Medulla oblongata (tissue), 1 donor: ENCODE measurements at regions not wholly inside any gene's neighbourhood (a gene's known extent, or its start where the extent isn't known, plus 50 kb on each side); places are given as distances from the start of the nearest gene placed in this dataset.

Source experiments
- DNase-seq: peaks from one replicate; pipeline ENCODE4 v3.0.0-alpha.2; 2015; ENCODE audit errors: extremely low spot score

DNA sequence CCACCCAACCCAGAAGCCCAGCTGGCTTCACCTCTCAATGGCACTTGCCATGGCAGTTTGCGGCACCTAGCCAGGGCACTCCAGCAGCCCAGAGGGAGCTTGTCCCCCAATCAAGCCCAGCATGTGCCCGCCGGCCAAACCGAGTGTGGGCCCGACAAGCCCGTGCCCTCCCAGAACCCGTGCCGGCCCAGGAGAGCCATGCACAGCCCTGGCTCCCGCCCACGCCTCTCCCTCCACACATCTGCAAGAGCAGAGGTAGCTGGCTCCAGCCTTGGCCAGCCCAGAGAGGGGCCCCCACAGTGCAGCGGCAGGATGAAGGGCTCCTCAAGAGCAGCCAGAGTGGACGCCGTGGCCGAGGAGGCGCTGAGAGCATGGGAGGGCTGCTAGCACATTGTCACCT is 2278.0 kb upstream of the PCDH20 start:
- DNase-seq: no peak

DNA sequence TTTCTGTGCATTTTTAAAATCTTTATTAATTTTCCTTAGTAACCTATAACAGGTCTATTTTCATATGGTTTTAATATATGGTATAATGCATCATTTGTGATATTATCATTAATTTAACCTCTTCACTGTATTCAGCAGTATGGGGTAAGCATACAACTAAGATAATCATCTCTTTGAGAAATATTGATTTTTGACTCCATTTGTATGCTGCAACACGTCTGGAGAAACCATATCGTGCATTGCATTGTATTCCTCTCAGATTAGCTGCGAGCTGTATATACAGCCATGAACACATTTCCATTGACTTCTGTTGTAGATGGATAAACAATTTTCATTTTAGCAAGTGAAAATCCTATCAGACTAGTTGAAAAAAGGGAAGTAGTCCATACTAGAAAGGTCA is 2275.8 kb upstream of the PCDH20 start:
- no peak for DNase-seq

DNA sequence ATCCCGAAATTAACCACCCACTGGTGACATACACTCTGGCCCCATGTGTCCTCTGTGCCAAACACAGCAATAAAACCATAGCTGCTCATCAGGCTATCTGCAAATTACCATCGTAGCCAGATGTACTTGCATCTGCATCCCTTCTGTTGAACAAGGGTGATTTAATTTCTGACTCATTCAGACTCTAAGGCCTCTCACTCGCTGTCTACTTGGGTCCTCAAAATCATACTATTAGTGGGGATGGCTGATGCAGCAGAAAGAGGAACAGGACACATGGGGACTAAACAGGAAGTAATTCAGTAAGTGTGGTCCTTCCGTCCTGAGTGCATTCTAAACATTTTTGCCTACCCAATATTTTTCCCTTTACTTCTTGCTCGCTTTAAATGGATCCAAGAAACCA is 2275.0 kb upstream of the PCDH20 start:
- no peak for DNase-seq

DNA sequence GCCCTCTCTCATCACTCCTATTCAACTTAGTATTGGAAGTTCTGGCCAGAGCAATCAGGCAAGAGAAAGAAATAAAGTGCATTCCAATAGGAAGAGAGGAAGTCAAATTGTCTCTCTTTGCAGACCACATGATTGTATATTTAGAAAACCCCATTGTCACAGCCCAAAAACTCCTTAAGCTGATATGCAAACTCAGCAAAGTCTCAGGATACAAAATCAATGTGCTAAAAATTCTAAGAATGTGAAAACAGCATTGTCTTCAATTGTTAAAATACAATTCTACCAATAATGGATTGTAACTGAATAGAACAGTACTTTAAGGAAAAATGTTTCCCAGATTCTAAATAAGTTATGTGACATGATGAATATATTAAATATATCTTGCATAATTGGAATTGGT is 2269.2 kb upstream of the PCDH20 start:
- no peak for DNase-seq

DNA sequence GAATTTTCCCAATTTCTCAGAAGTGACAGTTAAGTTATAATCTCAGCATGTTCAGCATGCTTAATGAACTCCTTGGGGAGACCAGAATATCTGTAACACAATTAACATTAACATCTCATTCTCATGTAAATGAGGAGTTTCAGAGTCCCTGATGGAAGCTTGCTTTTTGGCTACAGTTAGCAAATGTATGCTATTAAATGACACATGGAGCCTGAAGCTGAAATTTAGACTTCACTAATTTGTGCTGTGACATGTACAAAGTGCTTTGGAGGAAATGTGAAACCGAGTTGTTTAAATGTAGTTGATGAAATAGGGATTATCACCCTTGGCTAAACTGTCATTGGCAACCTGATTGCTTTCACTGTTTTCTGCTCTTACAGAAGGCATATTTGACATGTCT is 2265.1 kb upstream of the PCDH20 start:
- no peak for DNase-seq

DNA sequence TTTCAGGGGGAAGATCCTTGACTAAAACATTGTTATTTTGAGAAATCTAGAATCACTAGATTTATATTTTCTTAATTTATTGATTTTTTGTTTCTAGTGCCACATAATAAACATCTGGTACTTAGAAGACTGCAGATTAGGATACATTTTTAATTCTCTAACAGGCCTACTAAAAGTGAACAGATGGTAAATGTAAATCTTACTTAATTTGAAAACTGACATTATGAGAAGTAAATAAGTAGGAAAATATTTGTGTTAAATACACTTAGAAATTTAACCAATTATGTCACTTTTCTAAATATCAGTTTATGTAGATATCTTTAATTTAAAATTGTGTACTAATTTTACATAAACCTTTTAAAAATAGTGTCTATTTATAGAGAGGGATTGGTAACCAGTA is 2255.6 kb upstream of the PCDH20 start:
- no peak for DNase-seq

DNA sequence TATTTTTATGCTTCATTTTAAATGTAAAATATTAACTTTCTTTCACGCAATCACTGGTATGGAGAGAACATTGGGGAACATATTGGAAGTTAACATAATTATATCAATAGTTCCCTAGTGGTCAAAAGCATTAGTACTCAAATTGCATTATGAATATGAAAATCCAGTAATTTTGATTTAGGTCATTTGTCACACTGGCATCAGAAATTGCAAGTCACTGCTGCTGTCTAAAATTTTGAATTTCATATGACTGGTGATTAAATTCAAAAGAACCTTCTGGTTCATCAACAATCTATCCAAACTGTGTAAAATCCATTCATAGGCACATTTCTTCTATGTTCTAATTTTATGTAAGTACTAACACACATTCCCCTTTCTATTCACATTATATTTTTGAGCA is 2235.7 kb upstream of the PCDH20 start:
- no peak for DNase-seq

DNA sequence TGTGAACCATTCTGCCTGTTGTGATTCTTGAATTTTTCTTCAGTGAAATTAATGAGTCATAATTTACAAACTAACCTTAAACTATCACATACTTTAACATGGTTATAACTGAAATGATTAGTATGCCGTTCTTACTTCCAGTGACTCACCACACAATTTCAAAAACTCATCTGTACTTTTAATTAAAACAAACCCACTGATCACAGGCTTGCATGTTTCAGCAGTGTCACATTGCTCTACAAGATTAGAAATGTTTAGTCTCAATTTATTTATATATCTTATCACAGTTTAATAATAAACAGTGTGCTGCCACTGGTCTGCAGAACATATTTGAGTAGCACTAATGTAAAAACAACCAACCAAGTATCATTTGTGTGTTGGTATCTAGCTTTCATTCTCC is 2227.9 kb upstream of the PCDH20 start:
- DNase-seq: no peak

DNA sequence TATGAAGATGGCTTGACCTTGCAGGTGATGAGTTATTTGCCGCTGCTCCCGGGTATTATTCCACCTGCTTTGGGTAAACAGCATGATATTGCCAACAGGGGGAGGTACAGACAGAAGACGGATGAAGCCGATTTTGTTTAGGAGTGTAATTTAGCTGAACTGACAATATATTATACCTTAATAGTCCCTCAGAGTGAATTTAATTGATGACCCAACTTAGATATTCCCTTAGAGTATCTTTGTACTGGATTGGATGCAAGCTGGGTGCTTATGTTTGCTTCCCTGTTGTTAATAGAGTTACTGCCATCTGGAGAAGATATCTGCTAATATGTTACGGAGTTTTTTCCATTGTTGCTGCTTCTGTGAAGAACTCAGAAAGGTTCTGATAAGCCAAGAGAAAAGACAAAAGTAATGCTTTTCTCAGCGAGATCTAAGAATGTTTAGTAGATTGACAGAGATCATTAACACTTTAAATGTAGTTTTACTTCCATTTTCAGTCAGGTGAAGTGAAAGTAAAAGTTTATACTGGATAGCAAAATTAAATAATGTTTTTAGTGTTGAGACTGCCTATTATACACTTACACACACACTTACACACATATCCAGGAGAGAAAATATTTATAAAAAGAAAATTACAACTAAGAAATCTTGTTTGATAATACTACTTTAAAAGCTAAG is 2220.8 kb upstream of the PCDH20 start:
- peak; percentile 5 for DNase-seq

DNA sequence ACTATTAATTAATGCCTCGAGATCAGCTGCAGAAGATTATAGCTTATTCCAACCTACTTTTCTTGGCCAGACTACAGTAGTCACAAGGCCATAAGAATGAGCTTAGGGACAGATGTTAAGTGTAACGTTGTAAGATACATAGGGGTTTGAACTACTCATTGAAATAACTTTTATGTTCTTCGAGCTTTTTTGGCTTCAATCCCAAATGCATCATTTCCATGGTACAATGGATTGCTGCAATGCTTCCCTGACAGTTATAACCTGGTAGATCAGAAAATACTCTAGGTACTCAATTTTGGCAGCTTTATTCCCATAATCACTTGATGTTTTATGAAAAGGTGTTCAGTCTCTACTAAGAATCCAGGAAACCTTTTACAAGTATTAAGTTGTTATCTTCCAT is 2216.7 kb upstream of the PCDH20 start:
- DNase-seq: no peak

DNA sequence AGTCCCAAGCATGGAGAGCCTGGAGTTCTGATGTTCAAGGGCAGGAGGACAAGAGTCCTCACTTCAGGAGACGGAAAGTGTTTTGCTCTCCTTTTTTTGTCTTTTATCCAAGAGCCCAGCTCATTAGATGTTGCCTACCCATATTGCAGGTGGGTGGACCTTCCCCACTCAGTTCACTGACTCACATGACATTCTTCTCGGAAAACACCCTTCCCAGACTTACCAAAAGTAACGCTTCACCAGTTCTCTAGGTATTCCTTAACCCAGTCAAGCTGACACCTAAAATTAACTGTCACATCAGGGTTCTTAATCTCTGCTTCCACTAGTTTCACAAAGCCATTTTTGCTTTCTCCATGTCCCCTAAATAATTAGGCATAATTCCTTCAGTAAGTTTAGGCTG is 2215.4 kb upstream of the PCDH20 start:
- DNase-seq: no peak

DNA sequence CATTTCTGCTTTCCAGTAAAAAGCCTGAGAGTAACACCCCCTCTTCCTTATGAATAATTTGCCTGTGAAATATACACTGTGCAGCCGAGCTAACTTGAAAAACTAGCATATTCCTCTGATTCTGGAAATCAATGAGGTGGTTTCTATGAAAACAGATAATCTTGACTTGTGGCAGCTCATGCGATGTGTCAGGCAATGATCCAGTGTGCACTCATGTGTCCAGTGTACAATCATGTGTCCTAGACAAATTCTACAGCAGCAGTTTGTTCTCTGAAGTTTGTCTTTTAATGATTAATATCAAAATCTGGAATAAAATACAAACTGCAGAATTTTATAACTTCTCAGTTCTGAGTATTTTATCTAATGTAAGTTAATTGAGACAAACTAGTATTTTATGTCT is 2213.9 kb upstream of the PCDH20 start:
- DNase-seq: no peak

DNA sequence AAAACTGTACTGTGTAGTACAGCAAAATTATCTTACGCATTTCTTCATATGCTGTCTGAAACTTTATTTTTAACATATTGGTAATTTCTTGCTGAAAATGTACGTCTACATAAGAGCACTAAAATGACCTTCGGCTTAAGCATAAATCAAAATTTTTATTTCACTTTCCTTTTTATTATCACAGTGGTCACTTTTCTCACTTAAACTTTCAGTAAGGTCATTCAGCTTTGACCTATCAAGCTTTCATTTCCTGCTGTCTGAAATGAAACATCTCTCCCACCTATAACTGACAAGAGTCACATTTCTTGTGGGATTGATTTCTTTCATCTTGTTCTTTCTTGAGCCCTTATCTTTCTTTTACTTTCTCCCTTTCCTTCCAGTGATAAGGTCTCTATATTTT is 2212.7 kb upstream of the PCDH20 start:
- no peak for DNase-seq

DNA sequence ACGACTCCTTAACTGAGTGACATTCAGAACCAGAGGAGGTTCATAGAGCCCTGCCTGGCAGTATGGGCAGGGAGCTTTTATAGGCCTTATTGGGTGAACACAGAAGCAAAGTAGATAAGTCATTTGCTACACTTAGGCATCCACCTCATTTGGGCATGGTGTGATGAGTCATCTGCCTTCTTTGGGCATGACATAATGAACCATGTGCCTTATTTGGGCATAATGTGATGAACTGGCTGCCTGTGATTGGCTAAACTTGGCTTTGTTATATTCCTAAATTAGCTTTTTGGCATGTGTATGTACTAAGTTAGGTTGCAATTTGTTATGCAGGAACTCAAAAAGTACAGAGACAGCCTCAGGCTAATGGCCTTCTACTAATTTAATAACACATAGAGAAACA is 2210.2 kb upstream of the PCDH20 start:
- no peak for DNase-seq

DNA sequence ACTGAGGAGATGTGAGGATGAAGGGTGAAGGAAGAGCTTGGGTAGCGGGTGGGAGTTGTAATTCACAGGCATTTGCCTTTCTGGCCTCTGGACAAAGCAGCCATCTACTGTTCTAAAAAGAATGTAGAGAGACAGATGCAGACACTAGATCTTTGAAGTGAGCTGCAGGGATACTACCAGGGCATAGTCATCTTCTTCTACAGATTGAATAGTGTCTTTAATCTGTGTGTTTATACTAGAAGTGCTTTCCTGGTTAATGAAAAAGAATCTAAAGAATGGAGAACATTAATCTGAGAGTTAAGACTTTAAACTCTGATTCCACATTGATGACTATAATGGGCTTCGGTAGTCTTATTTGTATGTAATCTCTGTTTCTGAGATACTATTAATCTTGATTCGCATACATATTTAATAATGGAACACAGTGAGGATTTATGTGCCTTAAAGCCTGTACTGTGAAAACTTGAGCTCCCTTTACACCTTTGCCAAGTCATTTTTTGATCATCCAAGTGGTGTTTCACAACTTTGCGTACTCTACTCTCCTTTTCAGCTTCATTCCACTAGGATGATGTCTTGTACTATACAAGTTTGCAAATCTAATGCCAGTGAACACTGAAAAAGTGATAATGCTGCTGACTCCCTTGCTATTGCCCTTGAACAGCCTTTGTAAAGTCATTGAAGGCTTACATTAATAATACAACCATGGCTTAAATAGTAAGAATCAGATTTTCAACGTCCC is 2199.4 kb upstream of the PCDH20 start:
- no peak for DNase-seq

DNA sequence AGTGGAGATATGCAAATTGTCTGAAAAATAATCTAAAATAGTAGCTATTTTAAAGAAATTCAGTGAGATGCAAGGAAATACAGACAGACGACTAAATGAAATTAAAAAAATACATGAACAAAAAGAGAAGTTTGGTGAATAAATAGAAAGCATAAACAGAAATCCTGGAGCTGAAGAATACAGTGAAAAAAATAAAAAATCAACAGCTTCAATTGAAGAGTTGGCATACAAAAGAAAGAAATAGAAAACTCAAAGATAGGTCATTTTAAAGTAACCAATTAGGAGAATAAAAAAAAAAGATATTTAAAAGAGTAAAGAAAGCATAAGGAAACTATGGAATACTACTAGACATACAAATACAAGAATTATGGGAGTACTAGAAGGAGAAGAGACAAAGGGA is 2191.5 kb upstream of the PCDH20 start:
- no peak for DNase-seq

DNA sequence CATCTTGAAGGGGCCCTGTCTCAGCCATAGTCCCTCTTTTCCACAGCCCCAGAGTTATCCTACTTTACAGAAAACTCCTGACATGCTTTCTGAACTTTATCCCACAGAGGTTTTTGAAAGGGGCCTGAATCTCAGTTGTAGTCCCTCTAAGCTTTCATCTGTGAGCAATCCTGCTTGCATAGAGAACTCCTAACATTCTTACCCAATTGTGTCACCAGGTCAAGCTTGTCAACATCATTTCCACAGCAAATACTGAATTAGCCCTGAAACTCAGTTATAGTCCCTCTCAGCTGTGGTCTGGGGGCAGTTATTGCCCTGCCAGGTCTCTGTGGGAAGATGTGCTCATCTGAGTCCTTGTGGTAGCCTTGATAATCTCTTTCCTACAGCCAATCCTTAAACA is 2190.3 kb upstream of the PCDH20 start:
- DNase-seq: no peak

DNA sequence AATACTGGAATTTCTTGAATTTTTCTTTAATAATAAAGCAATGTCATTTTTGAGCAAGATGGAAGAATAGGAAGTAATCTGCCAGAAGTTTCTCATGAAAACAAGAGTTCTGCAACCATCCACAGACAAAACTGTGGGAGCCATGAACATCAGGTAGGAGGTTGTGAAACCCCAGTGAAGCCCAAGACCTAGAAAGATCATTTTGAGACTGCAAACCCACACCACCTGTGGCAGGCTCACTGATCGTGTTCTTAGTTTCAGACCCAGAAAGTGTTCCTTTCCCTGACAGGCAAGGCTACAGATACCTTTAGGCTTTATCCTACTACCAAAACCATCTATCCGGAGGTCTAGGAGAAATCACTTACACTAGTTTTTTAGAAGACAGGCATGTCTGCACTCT is 2189.8 kb upstream of the PCDH20 start:
- no peak for DNase-seq

DNA sequence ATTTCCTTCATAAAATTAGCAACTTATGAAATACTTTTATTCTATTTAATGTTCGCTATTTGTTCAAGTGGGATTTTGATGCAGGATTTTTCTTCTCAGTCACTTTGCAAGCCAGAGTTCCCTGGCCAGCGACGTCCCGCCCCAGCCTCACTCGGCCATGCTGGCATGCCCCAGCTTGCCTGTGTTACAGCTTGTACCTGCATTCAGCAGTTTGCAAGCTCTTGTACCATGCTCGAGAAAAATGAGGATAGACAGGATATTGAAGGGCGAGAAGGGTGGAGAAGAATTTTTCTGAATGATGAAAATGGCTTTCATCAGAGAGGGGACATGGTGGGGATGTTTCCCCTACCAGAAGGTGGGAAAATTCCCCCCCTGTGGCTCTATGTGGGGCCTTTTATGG is 2180.2 kb upstream of the PCDH20 start:
- no peak for DNase-seq

DNA sequence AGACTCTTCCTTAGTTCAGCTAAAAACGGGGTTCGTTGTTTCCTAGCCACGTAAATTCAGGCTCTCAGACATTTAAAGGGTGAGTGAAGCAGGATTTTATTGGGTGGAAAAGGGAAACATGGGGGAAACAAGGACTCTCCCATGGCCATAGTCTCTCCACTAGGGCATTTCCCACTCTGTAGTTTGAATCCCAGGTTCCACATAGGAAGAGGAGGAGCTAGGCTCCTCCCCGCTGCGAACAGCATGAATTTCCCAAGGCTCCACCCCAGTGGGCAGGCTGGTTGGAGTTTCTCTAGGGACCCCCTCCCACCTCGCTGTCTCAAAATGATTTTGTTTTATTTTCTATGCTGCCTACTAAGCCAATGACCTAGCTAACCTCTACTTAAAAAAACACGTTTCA is 2170.8 kb upstream of the PCDH20 start:
- no peak for DNase-seq

DNA sequence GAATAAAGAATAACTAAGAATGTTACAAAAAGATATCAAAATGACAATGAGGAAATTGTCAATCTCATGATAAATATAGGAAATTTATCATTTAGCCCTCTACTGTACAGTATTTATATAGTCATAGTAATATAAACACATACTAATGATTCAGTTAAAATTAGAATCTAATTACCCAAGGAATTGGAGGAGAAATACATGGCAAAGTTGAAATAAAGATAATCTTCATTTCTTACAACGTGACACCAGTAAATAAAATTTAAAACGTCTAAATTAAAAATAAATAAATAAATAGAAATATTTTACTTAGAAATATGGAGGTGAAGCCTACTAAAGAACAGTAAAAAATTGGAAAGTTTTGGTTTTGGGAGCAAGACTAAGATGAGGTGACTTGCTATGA is 2163.1 kb upstream of the PCDH20 start:
- no peak for DNase-seq

DNA sequence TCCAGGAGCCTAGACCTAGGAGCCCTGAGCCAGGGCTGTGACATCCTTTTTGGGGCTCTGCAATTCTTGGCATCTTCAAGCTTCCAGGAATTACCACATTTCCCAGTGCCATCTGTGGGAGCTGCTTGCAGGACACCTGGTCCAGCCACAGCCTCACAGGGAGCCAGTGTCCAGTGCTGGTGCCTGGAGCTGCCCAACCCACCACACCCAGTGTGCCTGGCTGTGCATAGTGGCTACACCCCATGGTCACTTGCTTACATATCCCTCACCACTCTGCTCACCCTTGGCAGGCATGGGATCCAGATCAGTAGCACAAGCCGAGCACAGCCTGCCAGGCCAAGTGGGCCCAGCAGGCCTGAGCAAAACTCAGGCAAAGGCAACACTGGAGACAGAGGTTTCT is 2151.4 kb upstream of the PCDH20 start:
- no peak for DNase-seq

DNA sequence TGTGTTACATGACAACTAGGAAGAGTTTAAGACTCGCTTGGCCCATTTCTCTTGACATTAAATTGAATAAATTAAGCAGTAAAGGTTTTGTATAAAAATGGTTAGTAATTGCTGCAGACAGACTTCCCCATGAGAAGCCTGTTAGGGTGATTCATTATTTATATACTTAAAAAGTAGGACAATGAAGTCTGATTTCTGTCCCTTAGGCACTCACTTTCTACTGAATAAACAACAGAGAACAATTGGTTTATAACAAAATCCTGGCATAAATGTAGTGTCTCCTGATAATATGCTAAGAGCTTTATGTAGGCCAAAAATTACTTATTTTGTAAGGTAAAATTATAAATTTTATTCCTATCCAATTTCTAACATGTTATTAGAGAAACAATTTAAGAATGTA is 2138.5 kb upstream of the PCDH20 start:
- no peak for DNase-seq

DNA sequence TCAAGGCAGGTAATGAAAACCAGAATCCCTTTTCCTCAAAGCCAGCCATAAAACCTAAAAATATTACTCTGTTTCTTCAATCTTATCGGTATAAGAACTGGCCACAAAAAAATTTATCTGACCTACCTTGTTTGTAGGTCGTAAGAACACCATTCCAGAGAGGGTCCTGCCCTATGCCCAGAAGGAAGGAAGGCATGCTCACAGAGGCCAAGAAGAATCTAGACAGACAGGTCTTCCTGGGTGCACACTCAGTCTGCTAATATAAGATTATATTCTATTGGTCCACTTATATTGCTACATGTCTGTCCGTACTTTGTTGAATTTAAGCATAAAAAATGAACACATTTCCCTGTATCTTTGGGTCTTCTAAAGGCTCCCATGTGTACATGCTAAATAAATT is 2136.1 kb upstream of the PCDH20 start:
- DNase-seq: no peak
